ENCODE measurements at regions not wholly inside any gene's neighbourhood (a gene's known extent, or its start where the extent isn't known, plus 50 kb on each side); places are given as distances from the start of the nearest gene placed in this dataset.

GRCh38 chr5:36521838-36522745 is 84.3 kb upstream of the SLC1A3 start:
- no peak for TF ChIP-seq CTCF (IDR thresholded peaks at IDR 0.05)
- Mint-ChIP-seq H3K27me3 (ENCODE audit: insufficient read depth) (peaks cover 23% of the 10 kb centered on the region), H3K4me1 (ENCODE audit: low read depth) (no peaks in the 10 kb centered on the region), H3K9me3 (no peaks in the 10 kb centered on the region), H3K4me3 (no peak overlapping the region), H3K27ac (no peak overlapping the region), H3K36me3 (ENCODE audit: low read depth) (no peaks in the 10 kb centered on the region)
- DNase-seq, result no peak

GRCh38 chr5:36522746-36523065 is 83.7 kb upstream of the SLC1A3 start:
- no peak overlapping the region for H3K27ac Mint-ChIP-seq
- H3K4me3 Mint-ChIP-seq, result no peak overlapping the region
- TF ChIP-seq CTCF (IDR thresholded peaks at IDR 0.05), result no peak
- H3K27me3 Mint-ChIP-seq (ENCODE audit: insufficient read depth), result peaks cover 24% of the 10 kb centered on the region
- H3K9me3 Mint-ChIP-seq, result no peaks in the 10 kb centered on the region
- no peaks in the 10 kb centered on the region for H3K4me1 Mint-ChIP-seq (ENCODE audit: low read depth)
- no peaks in the 10 kb centered on the region for H3K36me3 Mint-ChIP-seq (ENCODE audit: low read depth)
- no peak for DNase-seq

GRCh38 chr5:36523450-36523849 is 83.0 kb upstream of the SLC1A3 start:
- no peak overlapping the region for H3K27ac Mint-ChIP-seq
- no peak for TF ChIP-seq CTCF (IDR thresholded peaks at IDR 0.05)
- no peak for DNase-seq
- no peaks in the 10 kb centered on the region for H3K4me1 Mint-ChIP-seq (ENCODE audit: low read depth)
- peaks cover 22% of the 10 kb centered on the region for H3K27me3 Mint-ChIP-seq (ENCODE audit: insufficient read depth)
- H3K36me3 Mint-ChIP-seq (ENCODE audit: low read depth), result no peaks in the 10 kb centered on the region
- no peak overlapping the region for H3K4me3 Mint-ChIP-seq
- no peaks in the 10 kb centered on the region for H3K9me3 Mint-ChIP-seq

GRCh38 chr5:36523926-36524325 is 82.5 kb upstream of the SLC1A3 start:
- H3K27me3 Mint-ChIP-seq (ENCODE audit: insufficient read depth), result peaks cover 22% of the 10 kb centered on the region
- no peak for DNase-seq

GRCh38 chr5:36526537-36526936 is 79.9 kb upstream of the SLC1A3 start:
- H3K9me3 Mint-ChIP-seq, result no peaks in the 10 kb centered on the region
- no peak overlapping the region for H3K4me3 Mint-ChIP-seq
- H3K36me3 Mint-ChIP-seq (ENCODE audit: low read depth), result no peaks in the 10 kb centered on the region
- H3K27me3 Mint-ChIP-seq (ENCODE audit: insufficient read depth), result peaks cover 24% of the 10 kb centered on the region
- no peaks in the 10 kb centered on the region for H3K4me1 Mint-ChIP-seq (ENCODE audit: low read depth)
- DNase-seq, result no peak
- no peak overlapping the region for H3K27ac Mint-ChIP-seq
- TF ChIP-seq CTCF (IDR thresholded peaks at IDR 0.05), result no peak

More at GRCh38 chr5:36523926-36524325, 82.5 kb upstream of the SLC1A3 start:
- Mint-ChIP-seq H3K4me3 (no peak overlapping the region), H3K9me3 (no peaks in the 10 kb centered on the region), H3K27ac (no peak overlapping the region), H3K36me3 (ENCODE audit: low read depth) (no peaks in the 10 kb centered on the region), H3K4me1 (ENCODE audit: low read depth) (no peaks in the 10 kb centered on the region)
- no peak for TF ChIP-seq CTCF (IDR thresholded peaks at IDR 0.05)
